HCT116 (cell line): ENCODE measurements at regions not wholly inside any gene's neighbourhood (a gene's known extent, or its start where the extent isn't known, plus 50 kb on each side); places are given as distances from the start of the nearest gene placed in this dataset.

Experiments used
- ATAC-seq: fragments of 200-7000 bp; cut with Tn5 transposase; 2 replicates; pipeline ENCODE4 v1.9.1; 2020; ENCODE audit warnings: mild to moderate bottlenecking, moderate library complexity
- BruUV-seq: library from RNA; stranded (reverse); fragments of 400-500 nt; replicated peaks from 2 replicates; lab custom pipeline; 2021; lab: Mats Ljungman, UMichigan
- CTCF ChIA-PET: fragments of 300-600 bp; sonication (Branson Sonifier 250); formaldehyde crosslinking; loops from one replicate; lab custom pipeline; 2021; ENCODE audit warnings: antibody characterized with exemption; lab: Charles Lee
- POLR2A ChIA-PET: fragments of 300-600, 350-600 bp; sonication (Branson Sonifier 250); formaldehyde crosslinking; loops from one replicate; lab custom pipeline; 2021; ENCODE audit warnings: antibody characterized with exemption; lab: Charles Lee
- RAD21 ChIA-PET, 2 experiments: fragments of 300-600 bp; sonication (Branson Sonifier 250); formaldehyde crosslinking; loops; one replicate each; lab custom pipeline; 2023; ENCODE audit warnings: low total read pairs in 2 of 2; ENCODE audit not compliant: uncharacterized antibody in 2 of 2, unreplicated experiment in 2 of 2, low non-redundant PET in 1 of 2; lab: Charles Lee
- DNase-seq: peaks from one replicate; pipeline ENCODE4 v3.0.0-alpha.2; 2010; ENCODE audit warnings: low read depth, low spot score
- H2AFZ ChIP-seq: fragments of 200-600 bp; shearing (Covaris generic), sonication (generic); 2 replicates; pipeline ENCODE4 v1.6.1; 2017; ENCODE audit warnings: low read depth, mixed run types, mixed read lengths, antibody characterized with exemption, low read length; ENCODE audit not compliant: poor library complexity, severe bottlenecking
- H3K27ac ChIP-seq: 2 replicates; pipeline ENCODE4 v1.5.1; 2012; ENCODE audit warnings: low read depth, low read length
- H3K27me3 ChIP-seq: fragments of 200-600 bp; sonication (generic); 2 replicates; pipeline ENCODE4 v1.6.1; 2016; ENCODE audit warnings: mixed run types, low read length, mixed read lengths; ENCODE audit not compliant: insufficient read depth
- H3K36me3 ChIP-seq, 2 experiments: fragments of 200-500 bp in 1 of 2; fragments of 200-600 bp in 1 of 2; sonication (Bioruptor generic) in 1 of 2; sonication (generic) in 1 of 2; 2 replicates each; pipeline versions ENCODE4 v1.5.1 to v1.6.1; 2014 to 2016; ENCODE audit warnings: low read length in 2 of 2, inconsistent platforms in 1 of 2, mixed read lengths in 1 of 2, mixed run types in 1 of 2; ENCODE audit not compliant: insufficient read depth in 2 of 2, control insufficient read depth in 1 of 2
- H3K4me1 ChIP-seq, 2 experiments: fragments of 200-600 bp in 1 of 2; sonication (generic) in 1 of 2; 2 replicates each; pipeline versions ENCODE4 v1.5.1 to v1.6.1; 2012 to 2017; ENCODE audit warnings: low read length in 2 of 2, inconsistent platforms in 1 of 2, mild to moderate bottlenecking in 1 of 2, mixed read lengths in 1 of 2, mixed run types in 1 of 2, moderate library complexity in 1 of 2; ENCODE audit not compliant: insufficient read depth in 2 of 2, control insufficient read depth in 1 of 2
- H3K4me2 ChIP-seq: fragments of 200-600 bp; sonication (generic); 2 replicates; pipeline ENCODE4 v1.6.1; 2017; ENCODE audit warnings: mixed run types, low read length, mixed read lengths
- H3K4me3 ChIP-seq, 2 experiments: fragments of 200-600 bp in 1 of 2; sonication (generic) in 1 of 2; replicated peaks in 1 of 2; 2 replicates each; pipeline ENCODE4 v1.5.1; 2011 to 2016; ENCODE audit warnings: low read length in 2 of 2, control low read depth in 1 of 2, low read depth in 1 of 2, mild to moderate bottlenecking in 1 of 2, mixed read lengths in 1 of 2, mixed run types in 1 of 2
- H3K79me2 ChIP-seq: fragments of 200-600 bp; sonication (generic); 2 replicates; pipeline ENCODE4 v1.6.1; 2017; ENCODE audit warnings: mild to moderate bottlenecking, mixed run types, low read length, moderate library complexity, mixed read lengths; ENCODE audit not compliant: insufficient read depth
- H3K9ac ChIP-seq: fragments of 200-600 bp; sonication (generic); 2 replicates; pipeline ENCODE4 v1.6.1; 2016; ENCODE audit warnings: low read length, mixed read lengths
- H3K9me2 ChIP-seq: fragments of 200-600 bp; sonication (generic), shearing (Covaris generic); 2 replicates; pipeline ENCODE4 v1.6.1; 2017; ENCODE audit warnings: mixed run types, mild to moderate bottlenecking, moderate library complexity; ENCODE audit not compliant: insufficient read depth
- H3K9me3 ChIP-seq, 2 experiments: fragments of 200-500 bp in 1 of 2; fragments of 200-600 bp in 1 of 2; sonication (Bioruptor generic) in 1 of 2; sonication (generic) in 1 of 2; 2 replicates each; pipeline ENCODE4 v1.6.1; 2014 to 2017; ENCODE audit warnings: low read length in 2 of 2, mixed read lengths in 2 of 2, inconsistent platforms in 1 of 2, low read depth in 1 of 2, mild to moderate bottlenecking in 1 of 2, mixed run types in 1 of 2, moderate library complexity in 1 of 2; ENCODE audit not compliant: control insufficient read depth in 1 of 2, insufficient read depth in 1 of 2
- H4K20me1 ChIP-seq: fragments of 200-600 bp; sonication (generic), shearing (Covaris generic); 2 replicates; pipeline ENCODE4 v1.6.1; 2017; ENCODE audit warnings: mixed run types, mild to moderate bottlenecking, moderate library complexity; ENCODE audit not compliant: insufficient read depth
- ATF3 ChIP-seq: IDR thresholded peaks from 2 replicates; pipeline ENCODE4 v1.6.1; 2012
- CBX3 ChIP-seq: IDR thresholded peaks from 2 replicates; pipeline ENCODE4 v1.6.1; 2012; ENCODE audit warnings: low read depth
- CEBPB ChIP-seq: IDR thresholded peaks from 2 replicates; pipeline ENCODE4 v1.6.1; 2012; ENCODE audit warnings: low read depth
- EZH2phosphoT487 ChIP-seq: fragments of 200-600 bp; IDR thresholded peaks from 2 replicates; pipeline ENCODE4 v1.6.1; 2018; ENCODE audit warnings: antibody characterized with exemption, borderline replicate concordance
- FOSL1 ChIP-seq: IDR thresholded peaks from 2 replicates; pipeline ENCODE4 v1.6.1; 2012; ENCODE audit warnings: low read depth
- JUND ChIP-seq: IDR thresholded peaks from 2 replicates; pipeline ENCODE4 v1.6.1; 2012
- POLR2A ChIP-seq: IDR thresholded peaks from 2 replicates; pipeline ENCODE4 v1.7.0; 2011; ENCODE audit warnings: borderline replicate concordance; ENCODE audit not compliant: insufficient read depth, insufficient read length; ENCODE audit errors: extremely low read depth
- POLR2AphosphoS5 ChIP-seq: IDR thresholded peaks from 2 replicates; pipeline ENCODE4 v1.6.1; 2011; ENCODE audit warnings: mild to moderate bottlenecking, low read depth, low read length, moderate library complexity
- RAD21 ChIP-seq: IDR thresholded peaks from 2 replicates; pipeline ENCODE4 v1.6.1; 2012; ENCODE audit warnings: low read depth, mild to moderate bottlenecking
- SIN3A ChIP-seq: IDR thresholded peaks from 2 replicates; pipeline ENCODE4 v1.6.1; 2012; ENCODE audit warnings: low read depth
- SP1 ChIP-seq: IDR thresholded peaks from 2 replicates; pipeline ENCODE4 v1.6.1; 2012; ENCODE audit warnings: low read depth
- YY1 ChIP-seq: IDR thresholded peaks from 2 replicates; pipeline ENCODE4 v1.6.1; 2011; ENCODE audit warnings: low read length, low read depth, moderate library complexity, mild to moderate bottlenecking; ENCODE audit not compliant: insufficient replicate concordance; ENCODE audit errors: extremely low read depth
- ZBTB33 ChIP-seq: IDR thresholded peaks from 2 replicates; pipeline ENCODE4 v1.6.1; 2011; ENCODE audit warnings: mild to moderate bottlenecking, low read length, moderate library complexity; ENCODE audit not compliant: insufficient replicate concordance; ENCODE audit errors: extremely low read depth
- ZFX ChIP-seq: fragments of 450-650 bp; IDR thresholded peaks from 2 replicates; pipeline ENCODE4 v1.6.1; 2017
- intact Hi-C: fragments of 100-400 bp; cut with micrococcal nuclease; formaldehyde crosslinking; loops from 2 replicates; pipeline ENCODE4 v1.10.0; 2022
- TF ChIP-seq, protein P1 (sequence below): IDR thresholded peaks from 2 replicates; pipeline ENCODE4 v1.6.1; 2012; ENCODE audit warnings: low read depth
- TF ChIP-seq, protein P2 (sequence below): IDR thresholded peaks from 2 replicates; pipeline ENCODE4 v1.6.1; 2012

GRCh38 chr7:52670608-52671225 is 364.7 kb upstream of the POM121L12 start:
- Histone ChIP-seq H3K4me3 (no peak overlapping the region), H2AFZ (no peak overlapping the region), H3K9me3 (peaks cover under 1 to 12% of the 10 kb centered on the region in 2 experiments; a peak in 2 of 4 replicates), H3K9ac (no peak overlapping the region), H3K79me2 (no peaks in the 10 kb centered on the region), H3K9me2 (no peaks in the 10 kb centered on the region), H4K20me1 (no peaks in the 10 kb centered on the region), H3K36me3 (no peaks in the 10 kb centered on the region), H3K4me2 (no peak overlapping the region), H3K27ac (no peak overlapping the region), H3K27me3 (no peaks in the 10 kb centered on the region), H3K4me1 (no peaks in the 10 kb centered on the region)
- no TSS peak for BruUV-seq
- RAD21 ChIA-PET = no interaction called here
- POLR2A ChIA-PET = no interaction called here
- CTCF ChIA-PET = no interaction called here
- intact Hi-C loops = no loop called here
- DNase-seq = no peak
- TF ChIP-seq ZBTB33 = no peak
- no peak for TF ChIP-seq SIN3A
- TF ChIP-seq, protein P1, sequence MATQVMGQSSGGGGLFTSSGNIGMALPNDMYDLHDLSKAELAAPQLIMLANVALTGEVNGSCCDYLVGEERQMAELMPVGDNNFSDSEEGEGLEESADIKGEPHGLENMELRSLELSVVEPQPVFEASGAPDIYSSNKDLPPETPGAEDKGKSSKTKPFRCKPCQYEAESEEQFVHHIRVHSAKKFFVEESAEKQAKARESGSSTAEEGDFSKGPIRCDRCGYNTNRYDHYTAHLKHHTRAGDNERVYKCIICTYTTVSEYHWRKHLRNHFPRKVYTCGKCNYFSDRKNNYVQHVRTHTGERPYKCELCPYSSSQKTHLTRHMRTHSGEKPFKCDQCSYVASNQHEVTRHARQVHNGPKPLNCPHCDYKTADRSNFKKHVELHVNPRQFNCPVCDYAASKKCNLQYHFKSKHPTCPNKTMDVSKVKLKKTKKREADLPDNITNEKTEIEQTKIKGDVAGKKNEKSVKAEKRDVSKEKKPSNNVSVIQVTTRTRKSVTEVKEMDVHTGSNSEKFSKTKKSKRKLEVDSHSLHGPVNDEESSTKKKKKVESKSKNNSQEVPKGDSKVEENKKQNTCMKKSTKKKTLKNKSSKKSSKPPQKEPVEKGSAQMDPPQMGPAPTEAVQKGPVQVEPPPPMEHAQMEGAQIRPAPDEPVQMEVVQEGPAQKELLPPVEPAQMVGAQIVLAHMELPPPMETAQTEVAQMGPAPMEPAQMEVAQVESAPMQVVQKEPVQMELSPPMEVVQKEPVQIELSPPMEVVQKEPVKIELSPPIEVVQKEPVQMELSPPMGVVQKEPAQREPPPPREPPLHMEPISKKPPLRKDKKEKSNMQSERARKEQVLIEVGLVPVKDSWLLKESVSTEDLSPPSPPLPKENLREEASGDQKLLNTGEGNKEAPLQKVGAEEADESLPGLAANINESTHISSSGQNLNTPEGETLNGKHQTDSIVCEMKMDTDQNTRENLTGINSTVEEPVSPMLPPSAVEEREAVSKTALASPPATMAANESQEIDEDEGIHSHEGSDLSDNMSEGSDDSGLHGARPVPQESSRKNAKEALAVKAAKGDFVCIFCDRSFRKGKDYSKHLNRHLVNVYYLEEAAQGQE = no peak
- no peak for TF ChIP-seq ZFX
- TF ChIP-seq POLR2A = no peak
- no peak for TF ChIP-seq SP1
- TF ChIP-seq JUND = no peak
- no peak for TF ChIP-seq POLR2AphosphoS5
- TF ChIP-seq EZH2phosphoT487 = no peak
- no peak for TF ChIP-seq CBX3
- TF ChIP-seq YY1 = no peak
- no peak for TF ChIP-seq ATF3
- no peak for TF ChIP-seq CEBPB
- no peak for TF ChIP-seq FOSL1
- no peak for TF ChIP-seq RAD21
- TF ChIP-seq, protein P2, sequence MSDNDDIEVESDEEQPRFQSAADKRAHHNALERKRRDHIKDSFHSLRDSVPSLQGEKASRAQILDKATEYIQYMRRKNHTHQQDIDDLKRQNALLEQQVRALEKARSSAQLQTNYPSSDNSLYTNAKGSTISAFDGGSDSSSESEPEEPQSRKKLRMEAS = no peak
- no peak for ATAC-seq
